ENCODE measurements at regions not wholly inside any gene's neighbourhood (a gene's known extent, or its start where the extent isn't known, plus 50 kb on each side); places are given as distances from the start of the nearest gene placed in this dataset.
A peak's percentile ranks its signal among the peaks of the same experiment; 100 is the strongest.
"Not testable (repeated sequence)": the region's sequence is repeated elsewhere in the genome, so short reads cannot be mapped to it uniquely, and the experiment has no call there.

GRCh38 chr2:235105821-235106359 lies 154.1 kb downstream of the SH3BP4 start:
- DNase-seq (ENCODE audit: low read depth, low spot score): no peak

- DNase-seq (ENCODE audit: low read depth, low spot score): peak; percentile 50
These were observed 155.2 kb downstream of the SH3BP4 start for GRCh38 chr2:235106874-235107639.

- no peak for DNase-seq (ENCODE audit: low read depth, low spot score)
These were observed 155.8 kb downstream of the SH3BP4 start for GRCh38 chr2:235107640-235107951.

GRCh38 chr2:235109561-235109960 lies 157.7 kb downstream of the SH3BP4 start:
- not testable (repeated sequence) for DNase-seq (ENCODE audit: low read depth, low spot score)

- DNase-seq (ENCODE audit: low read depth, low spot score): no peak
These were observed 160.5 kb downstream of the SH3BP4 start for GRCh38 chr2:235112365-235112764.

GRCh38 chr2:235113854-235114253 lies 162.0 kb downstream of the SH3BP4 start:
- DNase-seq (ENCODE audit: low read depth, low spot score): no peak

GRCh38 chr2:235114286-235114685 lies 162.5 kb downstream of the SH3BP4 start:
- no peak for DNase-seq (ENCODE audit: low read depth, low spot score)

GRCh38 chr2:235115521-235115920 lies 163.7 kb downstream of the SH3BP4 start:
- DNase-seq (ENCODE audit: low read depth, low spot score): no peak

GRCh38 chr2:235116885-235117492 lies 165.2 kb downstream of the SH3BP4 start:
- DNase-seq (ENCODE audit: low read depth, low spot score): no peak

GRCh38 chr2:235126768-235127167 lies 175.0 kb downstream of the SH3BP4 start:
- no peak for DNase-seq (ENCODE audit: low read depth, low spot score)

- no peak for DNase-seq (ENCODE audit: low read depth, low spot score)
These were observed 176.1 kb downstream of the SH3BP4 start for GRCh38 chr2:235127931-235128330.

- no peak for DNase-seq (ENCODE audit: low read depth, low spot score)
These were observed 178.0 kb downstream of the SH3BP4 start for GRCh38 chr2:235129850-235130249.

- DNase-seq (ENCODE audit: low read depth, low spot score): no peak
These were observed 179.8 kb downstream of the SH3BP4 start for GRCh38 chr2:235131334-235132305.

GRCh38 chr2:235132651-235133050 lies 180.8 kb downstream of the SH3BP4 start:
- DNase-seq (ENCODE audit: low read depth, low spot score): no peak

GRCh38 chr2:235133837-235134236 lies 182.0 kb downstream of the SH3BP4 start:
- DNase-seq (ENCODE audit: low read depth, low spot score): no peak

- no peak for DNase-seq (ENCODE audit: low read depth, low spot score)
These were observed 182.6 kb downstream of the SH3BP4 start for GRCh38 chr2:235134420-235134819.

GRCh38 chr2:235135195-235135965 lies 183.6 kb downstream of the SH3BP4 start:
- no peak for DNase-seq (ENCODE audit: low read depth, low spot score)

- peak; percentile 45 for DNase-seq (ENCODE audit: low read depth, low spot score)
These were observed 184.3 kb downstream of the SH3BP4 start for GRCh38 chr2:235135990-235136561.

- no peak for DNase-seq (ENCODE audit: low read depth, low spot score)
These were observed 186.5 kb downstream of the SH3BP4 start for GRCh38 chr2:235138339-235138738.

GRCh38 chr2:235139956-235140800 lies 188.4 kb downstream of the SH3BP4 start:
- DNase-seq (ENCODE audit: low read depth, low spot score): no peak

Measured in smooth muscle cell of the brain vasculature (primary cell).